ENCODE measurements at regions not wholly inside any gene's neighbourhood (a gene's known extent, or its start where the extent isn't known, plus 50 kb on each side); places are given as distances from the start of the nearest gene placed in this dataset.

DNA sequence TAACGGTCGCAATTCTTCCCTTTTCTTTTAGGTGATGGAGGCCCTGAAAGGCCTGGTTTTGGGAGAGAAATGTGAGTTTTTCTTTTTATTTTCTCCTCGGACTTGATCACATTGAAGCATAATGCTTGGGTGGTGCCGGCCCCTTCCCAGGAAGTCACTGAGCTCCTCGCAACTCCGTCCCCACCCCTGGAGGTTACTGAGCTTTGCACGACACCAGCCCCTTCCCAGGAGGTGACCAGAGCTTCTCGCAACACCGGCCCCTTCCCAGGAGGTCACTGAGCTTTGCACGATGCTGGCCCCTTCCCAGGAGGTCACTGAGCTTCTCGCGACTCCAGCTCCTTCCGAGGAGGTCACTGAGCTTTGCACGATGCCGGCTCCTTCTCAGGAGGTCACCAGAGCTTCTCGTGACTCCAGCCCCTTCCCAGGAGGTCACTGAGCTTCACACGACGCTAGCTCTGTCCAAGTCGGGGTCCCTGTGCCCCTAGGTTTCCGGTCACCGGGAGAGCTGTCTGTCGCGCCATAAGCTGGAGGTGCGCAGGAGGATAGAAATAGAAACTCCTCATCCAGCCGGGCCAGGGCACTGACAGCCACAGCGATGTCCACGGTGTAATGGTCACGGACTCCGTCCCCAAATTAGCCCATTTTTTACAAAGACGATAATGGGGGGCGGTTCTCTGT, 586.4 kb downstream of the BRD1 start:
- no peak for DNase-seq (ENCODE audit: low read depth in 4 of 4, low spot score in 2 of 4)

DNA sequence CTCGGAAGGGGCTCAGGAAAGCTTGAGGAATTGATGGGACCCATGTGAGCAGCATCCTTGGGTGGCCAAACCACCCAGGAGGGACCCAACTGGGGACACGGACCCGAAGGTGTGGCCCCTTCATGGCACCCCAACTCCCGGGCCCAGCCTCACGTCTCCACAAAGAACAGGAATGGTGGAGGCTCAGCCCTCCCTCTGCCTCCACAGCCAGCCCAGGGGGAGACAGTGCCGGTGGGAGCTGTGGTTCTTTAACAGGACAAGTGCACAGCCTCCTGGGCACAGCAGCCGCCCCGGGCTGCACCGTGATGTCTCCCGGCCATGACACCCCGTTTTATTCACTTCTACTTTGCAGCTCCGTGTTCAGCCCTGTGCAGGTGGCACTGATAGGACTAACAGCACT, 587.2 kb downstream of the BRD1 start:
- DNase-seq (ENCODE audit: low read depth in 4 of 4, low spot score in 2 of 4) = no peak

DNA sequence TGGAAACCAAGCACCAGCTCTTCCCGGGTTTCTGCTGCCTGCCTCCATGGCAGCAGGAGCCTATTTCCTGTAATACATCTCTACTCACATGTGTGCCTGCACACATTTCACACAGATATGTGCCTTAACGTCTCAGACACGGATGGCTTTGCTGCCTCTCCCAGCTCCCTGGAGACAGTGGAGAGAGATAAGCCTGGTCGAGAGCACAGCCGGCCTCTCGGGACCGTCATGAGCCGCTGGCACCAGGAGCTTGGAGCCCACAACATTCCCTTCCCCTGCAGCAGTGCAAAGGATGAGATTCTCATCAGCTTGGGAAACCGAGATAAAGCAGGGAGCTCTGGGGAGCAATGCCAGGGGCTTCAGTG, 587.7 kb downstream of the BRD1 start:
- no peak for DNase-seq (ENCODE audit: low read depth in 4 of 4, low spot score in 2 of 4)

DNA sequence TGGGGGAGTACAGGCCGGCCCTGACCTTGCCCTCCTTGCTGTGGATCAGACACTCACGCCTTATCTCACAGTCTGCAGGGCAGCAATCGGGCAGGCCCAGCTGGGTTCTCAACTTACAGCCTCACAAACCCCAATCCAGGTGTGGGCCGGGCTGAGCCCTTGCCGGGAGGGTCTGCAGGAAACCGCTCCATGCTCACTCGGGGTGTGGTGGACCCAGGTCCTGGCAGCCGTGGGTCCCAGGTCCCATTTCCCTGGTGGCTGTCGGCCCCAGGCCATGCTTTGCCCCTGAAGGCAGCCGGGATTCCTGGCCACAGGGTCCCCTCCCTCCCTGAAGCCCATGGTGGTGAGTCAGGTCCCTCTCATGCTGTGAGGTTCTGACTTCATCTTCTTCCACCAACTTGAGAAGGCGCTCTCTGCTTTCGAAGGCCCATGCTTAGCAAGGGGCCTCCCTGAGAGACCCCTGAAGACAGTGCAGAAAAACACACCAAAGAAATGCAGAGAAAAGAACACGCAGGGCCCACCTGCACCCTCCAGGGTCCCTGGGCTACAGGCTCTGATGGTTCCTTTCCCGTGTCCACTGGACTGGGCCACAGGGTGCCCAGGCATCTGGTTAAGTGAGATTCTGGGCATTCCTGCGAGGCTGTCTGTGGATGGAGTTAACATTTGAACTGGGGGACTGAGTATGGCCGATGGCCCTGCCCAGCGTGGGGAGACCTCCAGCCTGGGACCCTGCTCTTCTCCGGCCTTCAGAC, 588.2 kb downstream of the BRD1 start:
- no peak for DNase-seq (ENCODE audit: low read depth in 4 of 4, low spot score in 2 of 4)

DNA sequence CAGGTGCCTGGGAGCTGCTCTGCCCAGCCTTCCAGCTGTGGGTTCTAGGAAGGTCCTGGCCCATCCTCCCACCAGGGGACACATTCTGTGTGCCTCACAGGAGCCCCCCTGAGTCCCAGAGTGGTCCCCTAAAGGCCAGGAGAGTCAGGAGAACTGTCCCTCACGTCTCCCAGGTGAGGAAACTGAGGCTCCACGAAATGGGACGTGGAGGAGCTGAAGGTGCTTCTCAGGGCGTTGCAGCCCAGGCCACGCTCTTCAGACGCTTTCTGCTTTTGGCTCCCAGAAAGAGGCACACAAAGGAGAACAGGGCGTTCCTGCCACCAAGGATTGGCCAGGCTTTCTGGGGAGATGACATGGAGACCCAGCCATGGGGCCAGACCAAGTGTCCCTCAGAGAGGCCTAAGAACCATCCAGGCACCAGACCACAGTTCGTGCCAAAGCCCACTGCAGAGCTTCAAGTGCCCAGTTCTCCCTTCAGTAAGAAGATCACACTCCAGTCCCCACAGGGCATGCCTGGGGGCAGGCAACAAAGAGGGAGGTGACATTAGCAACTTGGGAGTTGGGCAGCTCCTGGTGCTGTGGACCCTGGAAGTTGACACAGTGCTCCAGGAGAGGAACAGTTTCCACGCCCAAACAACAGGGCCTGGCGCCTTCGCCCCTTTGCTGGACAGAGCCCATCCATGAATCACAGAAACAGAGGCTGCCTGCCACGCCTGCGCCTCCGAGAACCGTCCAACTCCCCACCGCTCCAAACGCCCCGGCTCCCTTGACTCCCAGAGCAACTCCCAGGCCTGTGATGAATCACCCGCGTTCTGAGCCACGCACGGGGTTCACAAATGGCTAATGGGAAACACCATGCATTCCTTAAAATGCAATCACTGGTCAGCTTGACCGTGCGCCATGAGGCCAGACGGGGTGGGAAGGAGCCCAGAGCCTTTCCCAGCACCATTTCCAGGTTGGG, 589.2 kb downstream of the BRD1 start:
- DNase-seq (ENCODE audit: low read depth in 4 of 4, low spot score in 2 of 4) = no peak

DNA sequence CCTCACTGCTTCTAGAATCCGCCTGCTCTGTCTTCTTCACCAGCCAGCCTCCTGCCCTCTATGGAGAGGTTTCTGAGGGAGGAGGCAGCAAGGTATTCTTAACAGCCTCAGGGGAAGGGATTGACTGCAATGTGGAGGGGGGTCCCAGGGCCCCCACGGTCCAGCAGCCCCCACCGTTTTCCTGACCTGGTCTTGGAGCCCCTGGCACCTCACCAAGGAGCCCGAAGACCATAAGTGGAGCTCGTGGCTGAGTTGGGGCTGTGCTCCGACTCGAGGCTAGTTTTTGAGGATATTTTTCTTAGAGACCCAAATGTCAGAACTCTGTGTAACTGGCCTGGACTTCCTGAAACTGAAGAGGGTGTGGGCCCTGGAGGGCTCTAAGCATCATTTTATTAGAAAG, 590.0 kb downstream of the BRD1 start:
- no peak for DNase-seq (ENCODE audit: low read depth in 4 of 4, low spot score in 2 of 4)

DNA sequence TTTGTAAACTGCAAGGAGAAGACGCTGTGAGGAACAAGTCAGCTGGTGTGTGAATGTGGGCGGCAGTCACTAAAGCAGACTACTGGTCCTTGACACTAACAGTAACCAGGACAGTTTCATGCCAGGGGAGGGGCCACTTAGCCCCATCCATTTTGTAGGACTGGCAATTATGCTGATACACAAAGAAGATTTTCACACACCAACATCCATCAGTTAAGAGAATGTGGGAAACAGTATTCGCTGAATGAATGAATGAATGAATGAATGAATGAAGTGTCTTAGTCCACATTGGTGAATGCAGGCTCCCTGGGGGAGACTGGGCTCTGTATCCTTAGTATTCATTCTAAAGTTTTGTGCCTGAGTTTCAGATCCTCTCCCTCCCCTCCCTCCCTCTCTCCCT, 590.4 kb downstream of the BRD1 start:
- no peak for DNase-seq (ENCODE audit: low read depth in 4 of 4, low spot score in 2 of 4)

DNA sequence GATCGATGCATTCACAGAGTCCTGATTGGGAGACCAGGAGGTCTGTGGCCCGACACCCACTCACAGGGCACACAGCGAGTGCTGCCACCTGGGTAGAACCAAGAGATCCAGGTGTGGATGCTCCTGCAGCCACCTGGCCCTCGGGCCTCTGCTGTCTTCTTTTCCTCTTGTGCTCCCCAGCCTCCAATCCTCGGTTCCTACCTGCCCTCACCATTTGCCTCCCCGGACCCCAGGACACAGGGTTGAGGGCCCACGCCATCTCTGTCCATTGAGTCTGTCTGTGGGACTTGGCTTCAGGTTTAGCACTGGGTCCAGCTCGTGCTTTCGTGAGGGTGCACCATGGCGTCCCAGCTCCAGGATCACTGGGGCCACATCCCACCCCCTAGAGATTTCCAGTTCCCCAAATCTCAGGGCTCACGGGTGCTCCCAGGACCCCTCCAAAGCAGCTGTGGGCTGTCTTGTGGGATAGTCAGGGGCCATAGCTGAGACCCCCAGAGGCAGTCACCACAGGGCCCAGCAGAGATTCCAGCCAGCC, 591.1 kb downstream of the BRD1 start:
- no peak for DNase-seq (ENCODE audit: low read depth in 4 of 4, low spot score in 2 of 4)

DNA sequence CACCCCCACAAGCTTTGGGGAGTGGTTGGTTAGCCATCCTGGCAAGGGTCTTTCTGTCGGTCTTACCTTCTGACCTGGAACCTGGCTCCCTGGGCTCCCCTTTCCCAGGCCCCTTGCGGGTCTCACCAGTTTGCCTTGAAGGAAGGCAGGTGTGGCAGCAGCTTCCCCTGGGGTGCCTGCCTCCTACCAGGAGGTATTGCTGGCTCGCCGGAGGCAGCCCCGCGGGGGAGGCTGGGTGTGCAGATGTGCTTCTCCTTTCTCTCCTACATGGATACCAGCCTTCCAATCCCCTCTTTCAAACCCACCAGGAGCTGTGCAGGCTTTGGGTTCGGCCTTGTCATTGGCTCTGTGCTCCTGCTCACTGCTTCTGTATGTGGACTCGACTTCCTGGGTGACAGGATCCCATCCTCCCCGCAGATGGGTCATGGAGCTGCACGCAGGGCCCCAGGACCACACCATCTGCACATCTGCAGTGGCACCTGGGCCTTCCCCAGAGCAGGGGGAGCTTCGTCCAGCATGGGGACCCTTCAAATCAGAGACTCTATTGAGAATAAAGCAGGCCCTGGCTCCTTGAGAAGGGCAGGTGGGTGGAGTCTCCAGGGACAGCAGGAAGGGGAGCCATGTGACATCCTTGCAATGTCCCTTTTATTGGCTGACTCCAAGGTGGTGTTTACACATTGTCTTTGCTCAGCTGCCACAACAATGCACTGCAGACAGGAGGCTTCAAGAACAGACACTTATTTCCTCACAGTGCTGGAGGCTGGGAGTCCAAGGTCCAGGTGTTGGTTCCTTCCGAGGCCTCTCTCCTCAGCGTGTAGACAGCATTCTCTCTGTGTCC, 592.0 kb downstream of the BRD1 start:
- DNase-seq (ENCODE audit: low read depth in 4 of 4, low spot score in 2 of 4) = no peak

DNA sequence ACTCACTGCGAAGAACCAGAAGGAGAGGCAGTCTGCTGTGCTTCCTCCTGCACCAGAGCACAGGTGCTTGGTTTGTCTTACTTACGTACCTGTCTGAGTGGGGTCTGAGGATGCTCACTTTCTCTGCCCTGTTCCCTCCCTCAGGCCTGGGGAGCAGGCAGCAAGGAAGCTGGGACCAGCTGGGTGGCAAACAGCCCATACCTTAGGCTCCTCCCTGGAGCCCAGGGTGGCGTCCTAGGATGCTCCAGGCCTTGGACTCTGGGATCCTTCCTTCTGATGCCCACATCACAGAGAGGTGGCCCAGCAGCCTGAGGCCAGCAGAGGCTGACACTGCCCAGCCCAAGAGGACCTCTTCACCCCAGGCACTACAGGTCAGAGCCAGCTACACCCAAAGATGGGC, 593.2 kb downstream of the BRD1 start:
- no peak for DNase-seq (ENCODE audit: low read depth in 4 of 4, low spot score in 2 of 4)

DNA sequence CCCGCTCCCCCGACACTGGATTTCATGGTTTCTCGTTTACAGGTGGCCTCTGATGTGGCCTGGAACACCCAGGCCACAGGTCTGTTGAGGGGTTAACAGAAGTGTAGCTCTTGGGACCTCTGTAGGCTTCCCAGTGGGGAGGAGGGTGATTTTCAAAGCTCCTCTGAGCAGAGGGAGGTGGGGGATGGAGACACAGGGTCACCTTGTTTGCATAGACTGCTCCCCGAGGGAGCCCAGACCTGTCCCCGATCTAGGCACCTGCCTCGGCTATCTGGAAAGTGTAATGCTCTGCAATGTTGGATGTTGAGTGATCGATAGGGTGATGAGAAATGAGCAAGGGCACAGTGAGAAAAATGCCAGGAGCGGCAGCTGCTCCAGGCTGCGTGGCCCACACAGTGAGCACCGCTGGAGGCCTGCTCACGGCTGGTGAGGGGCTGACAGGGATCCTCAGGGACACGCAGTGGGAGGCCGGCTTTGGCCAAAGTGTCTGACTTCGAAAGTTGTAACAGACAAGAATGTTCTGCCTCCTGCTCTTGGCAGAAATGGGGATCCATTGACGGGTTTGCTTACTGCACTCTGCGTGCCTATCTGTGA, 594.1 kb downstream of the BRD1 start:
- no peak for DNase-seq (ENCODE audit: low read depth in 4 of 4, low spot score in 2 of 4)

DNA sequence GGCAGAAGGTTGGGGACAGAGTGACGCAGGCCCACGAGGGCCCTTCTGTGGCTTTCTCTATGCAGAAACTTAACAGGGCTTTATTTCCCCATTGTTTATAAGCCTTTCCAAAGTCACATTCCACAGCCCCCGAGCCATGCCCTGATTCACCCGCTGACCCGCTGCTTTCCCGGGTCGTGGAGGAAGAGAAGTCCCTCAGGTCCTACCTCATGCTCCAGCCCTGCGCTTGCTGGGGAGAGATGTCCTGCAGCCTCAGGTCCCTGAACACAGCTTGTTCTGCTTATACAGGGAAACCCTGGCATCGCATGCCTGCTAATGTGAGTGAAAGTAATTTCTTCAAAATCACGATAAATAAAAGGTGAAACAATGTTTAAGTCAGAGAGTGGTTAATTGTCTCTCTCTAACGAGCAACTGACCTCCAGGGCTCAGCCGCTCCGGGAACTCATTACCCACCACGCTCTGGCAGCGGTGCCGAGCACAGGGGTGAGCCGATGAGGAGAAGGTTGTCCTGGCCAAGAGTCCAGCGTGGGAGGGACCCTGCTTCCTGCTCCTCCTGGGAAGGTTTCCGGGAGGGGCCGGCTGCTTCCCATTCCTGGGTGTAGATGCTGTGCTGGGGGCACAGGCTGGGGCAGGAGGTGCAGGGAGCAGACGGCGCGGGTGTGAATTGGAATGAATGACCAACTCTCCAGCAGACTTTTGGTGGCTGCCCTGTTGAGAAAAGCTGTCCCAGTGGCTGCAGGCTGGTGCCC, 595.2 kb downstream of the BRD1 start:
- DNase-seq (ENCODE audit: low read depth in 4 of 4, low spot score in 2 of 4) = no peak

DNA sequence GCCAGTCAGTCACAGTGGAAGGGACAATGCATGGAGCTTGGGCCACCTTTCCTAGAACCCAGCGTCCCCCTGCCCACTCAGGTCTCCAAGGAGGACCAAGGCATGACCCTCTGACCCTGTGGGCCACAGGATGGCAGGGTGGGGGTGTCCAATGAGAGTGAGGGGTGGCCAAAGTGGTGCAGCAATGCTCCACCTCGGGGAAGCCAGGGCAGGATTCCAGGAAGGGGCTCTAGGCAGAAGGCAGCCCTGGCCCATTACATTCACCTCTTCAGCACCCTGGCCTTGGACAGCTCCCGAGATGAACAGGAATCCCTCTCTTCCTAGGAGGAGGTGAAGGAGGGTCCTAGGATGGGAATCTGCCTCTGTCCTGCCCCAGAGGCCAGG, 597.5 kb downstream of the BRD1 start:
- DNase-seq (ENCODE audit: low read depth in 4 of 4, low spot score in 2 of 4) = peak in 3 of 4 donors; percentile 11 to 32 (median 13)

DNA sequence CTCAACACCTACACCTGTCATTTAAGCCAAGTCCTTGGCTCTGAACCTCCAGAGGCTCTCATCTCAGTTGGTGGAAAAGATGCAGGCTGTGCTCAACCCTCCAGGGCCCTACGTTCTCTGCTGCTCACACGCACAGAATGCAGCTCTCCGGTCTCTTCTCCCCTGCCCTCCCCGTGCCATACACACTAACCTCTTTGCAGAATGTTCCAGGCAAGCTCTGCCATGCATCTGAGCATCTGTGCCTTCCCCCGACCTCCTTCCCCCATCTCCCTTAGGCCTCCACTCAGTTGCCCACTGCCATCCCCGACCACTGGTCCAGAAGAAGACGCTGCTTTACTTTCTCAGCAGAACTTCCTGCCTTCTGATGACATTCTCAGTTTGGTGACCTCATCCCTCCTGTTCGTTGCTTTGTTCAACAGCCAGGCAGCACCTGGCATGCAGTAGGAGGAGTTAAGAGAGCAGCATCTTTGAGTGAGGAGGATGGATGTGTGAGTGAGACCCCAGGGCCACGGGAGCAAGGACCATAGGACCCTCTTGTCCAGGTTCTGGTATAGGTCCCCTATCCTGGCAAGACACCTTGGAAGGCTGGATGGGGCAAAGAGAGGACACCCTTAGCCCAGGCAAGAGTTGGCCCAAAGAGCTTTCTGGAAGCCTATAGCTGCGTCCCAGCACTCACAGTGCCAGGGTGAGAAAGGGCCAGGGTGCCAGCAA, 598.0 kb downstream of the BRD1 start:
- DNase-seq (ENCODE audit: low read depth in 4 of 4, low spot score in 2 of 4) = no peak

DNA sequence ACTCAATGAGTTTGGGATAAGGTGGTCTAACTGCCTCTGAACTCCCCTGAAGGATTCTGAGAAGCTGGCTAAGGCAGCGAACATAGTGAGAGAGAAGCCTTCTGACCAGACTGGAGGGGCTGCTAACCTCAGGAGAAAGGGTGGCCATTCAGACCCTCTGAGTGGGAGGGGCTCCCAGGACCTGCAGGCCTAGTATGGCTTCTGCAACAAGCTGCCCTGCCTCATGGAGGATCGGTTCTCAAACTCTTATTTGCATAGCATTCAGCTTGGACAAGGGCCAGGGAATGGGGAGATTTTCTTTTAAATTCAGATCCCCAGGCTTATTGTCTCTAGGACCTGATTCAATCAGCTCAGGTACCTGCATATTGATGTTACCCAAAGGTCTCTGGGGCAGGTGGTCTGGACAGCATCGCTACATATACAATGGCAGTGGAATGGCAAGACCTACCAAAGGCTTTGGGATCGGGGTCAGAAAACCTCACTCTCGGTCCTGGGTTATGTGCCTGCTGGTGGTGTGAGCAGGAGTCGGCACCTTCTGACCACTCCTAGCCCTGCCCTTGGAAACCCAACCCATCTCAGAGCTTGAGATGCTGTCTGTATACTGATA, 599.1 kb downstream of the BRD1 start:
- DNase-seq (ENCODE audit: low read depth in 4 of 4, low spot score in 2 of 4) = no peak

DNA sequence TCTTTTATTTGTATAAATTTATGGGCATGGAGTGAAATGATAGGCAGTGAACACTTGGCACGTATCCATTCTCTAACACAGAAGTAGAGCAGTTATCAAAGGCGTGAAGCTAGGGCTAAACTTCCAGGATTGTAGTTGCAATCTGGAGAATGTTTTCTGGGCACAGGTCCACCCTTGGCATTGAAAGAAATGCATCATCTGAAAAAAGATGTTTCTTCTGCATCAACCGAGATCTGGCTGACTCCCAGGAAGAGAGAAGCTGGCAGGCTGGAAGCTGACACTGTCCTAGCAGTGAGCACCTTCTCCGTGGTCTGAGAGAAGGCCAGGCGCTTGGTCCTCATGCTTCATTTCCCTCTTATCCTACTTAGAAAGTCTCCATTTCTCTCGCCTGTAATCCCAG, 600.0 kb downstream of the BRD1 start:
- no peak for DNase-seq (ENCODE audit: low read depth in 4 of 4, low spot score in 2 of 4)

DNA sequence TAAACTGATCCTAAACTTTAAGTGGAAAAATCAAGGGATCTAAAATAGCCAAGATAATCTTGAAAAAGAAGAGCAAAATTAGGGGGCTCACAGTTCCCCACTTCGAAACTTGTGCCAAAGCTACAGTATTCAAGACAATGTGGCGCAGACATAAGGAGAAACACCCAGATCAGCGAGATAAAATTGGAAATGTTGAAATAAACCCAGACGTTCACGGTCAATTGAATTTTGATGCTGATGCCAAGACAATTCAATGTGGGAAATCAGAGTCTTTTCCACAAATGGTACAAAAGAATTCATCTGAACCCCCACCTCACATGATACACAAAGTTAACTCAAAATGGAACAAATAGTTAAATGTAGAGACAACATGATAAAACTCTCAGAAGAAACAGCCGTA, 601.6 kb downstream of the BRD1 start:
- no peak for DNase-seq (ENCODE audit: low read depth in 4 of 4, low spot score in 2 of 4)

DNA sequence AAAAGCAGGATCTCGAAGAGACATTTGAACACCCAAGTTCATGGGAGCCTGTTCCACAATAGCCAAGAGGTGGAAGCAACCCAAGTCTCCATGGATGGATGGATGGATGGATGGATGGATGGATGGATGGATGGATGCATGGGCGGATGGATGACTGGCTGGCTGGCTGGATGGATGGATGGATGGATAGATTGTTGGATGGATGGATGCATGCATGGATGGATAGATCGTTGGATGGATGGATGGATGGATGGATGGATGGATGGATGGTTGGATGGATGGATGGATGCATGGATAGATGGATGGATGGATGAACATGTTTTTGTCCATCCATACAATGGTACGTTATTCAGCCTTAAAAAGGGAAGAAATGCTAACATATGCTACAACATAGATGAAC, 603.4 kb downstream of the BRD1 start:
- DNase-seq (ENCODE audit: low read depth in 4 of 4, low spot score in 2 of 4) = no peak

All from left renal cortex interstitium (tissue), 4 donors.